ENCODE measurements at regions not wholly inside any gene's neighbourhood (a gene's known extent, or its start where the extent isn't known, plus 50 kb on each side); places are given as distances from the start of the nearest gene placed in this dataset.

- Histone ChIP-seq H3F3A (ENCODE audit: control insufficient read depth, insufficient read depth) (no peaks in the 10 kb centered on the region), H4K20me1 (ENCODE audit: control insufficient read depth, insufficient read depth, low read depth, low read length) (no peaks in the 10 kb centered on the region), H3K4me3 (ENCODE audit: low read length) (no peak overlapping the region), H3K27ac (ENCODE audit: low read depth, low read length) (no peak overlapping the region), H3K9me2 (replicated peaks; ENCODE audit: control insufficient read depth, low read length) (no peaks in the 10 kb centered on the region), H3K4me1 (ENCODE audit: control insufficient read depth, low read length) (no peaks in the 10 kb centered on the region), H3K36me3 (ENCODE audit: control insufficient read depth, low read length) (no peaks in the 10 kb centered on the region), H3K27me3 (ENCODE audit: control insufficient read depth, low read length) (no peaks in the 10 kb centered on the region), H3K9me3 (ENCODE audit: control insufficient read depth, insufficient read depth, low read length) (no peaks in the 10 kb centered on the region), H3K79me2 (ENCODE audit: control insufficient read depth, low read length) (no peaks in the 10 kb centered on the region), H3K4me2 (ENCODE audit: low read length) (no peak overlapping the region)
- TF ChIP-seq EZH2phosphoT487 (IDR thresholded peaks at IDR 0.05; ENCODE audit: borderline replicate concordance, low read length), result no peak
Measured at GRCh38 chr9:82082563-82082962, 94.0 kb downstream of the SPATA31D1 start.

GRCh38 chr9:82088591-82088990, 100.0 kb downstream of the SPATA31D1 start:
- Histone ChIP-seq H3K27me3 (ENCODE audit: control insufficient read depth, low read length) (no peaks in the 10 kb centered on the region), H3K4me1 (ENCODE audit: control insufficient read depth, low read length) (no peaks in the 10 kb centered on the region), H3K9me3 (ENCODE audit: control insufficient read depth, insufficient read depth, low read length) (no peaks in the 10 kb centered on the region), H3F3A (ENCODE audit: control insufficient read depth, insufficient read depth) (no peaks in the 10 kb centered on the region), H3K79me2 (ENCODE audit: control insufficient read depth, low read length) (no peaks in the 10 kb centered on the region), H4K20me1 (ENCODE audit: control insufficient read depth, insufficient read depth, low read depth, low read length) (no peaks in the 10 kb centered on the region), H3K4me2 (ENCODE audit: low read length) (no peak overlapping the region), H3K36me3 (ENCODE audit: control insufficient read depth, low read length) (no peaks in the 10 kb centered on the region), H3K27ac (ENCODE audit: low read depth, low read length) (no peak overlapping the region), H3K4me3 (ENCODE audit: low read length) (no peak overlapping the region), H3K9me2 (replicated peaks; ENCODE audit: control insufficient read depth, low read length) (no peaks in the 10 kb centered on the region; the same call in 1 of the 2 replicates)
- no peak for TF ChIP-seq CTCF (IDR thresholded peaks at IDR 0.05; ENCODE audit: low read depth, low read length, poor library complexity, severe bottlenecking)
- no peak for TF ChIP-seq EZH2phosphoT487 (IDR thresholded peaks at IDR 0.05; ENCODE audit: borderline replicate concordance, low read length)

- TF ChIP-seq CTCF (IDR thresholded peaks at IDR 0.05; ENCODE audit: low read depth, low read length, poor library complexity, severe bottlenecking) (no peak), EZH2phosphoT487 (IDR thresholded peaks at IDR 0.05; ENCODE audit: borderline replicate concordance, low read length) (no peak)
- H3K9me2 ChIP-seq (replicated peaks; ENCODE audit: control insufficient read depth, low read length), result no peaks in the 10 kb centered on the region; the same call in 1 of the 2 replicates
- no peak overlapping the region for H3K27ac ChIP-seq (ENCODE audit: low read depth, low read length)
- no peak overlapping the region for H3K4me2 ChIP-seq (ENCODE audit: low read length)
- H3K36me3 ChIP-seq (ENCODE audit: control insufficient read depth, low read length), result no peaks in the 10 kb centered on the region
- H3K4me3 ChIP-seq (ENCODE audit: low read length), result no peak overlapping the region
- no peaks in the 10 kb centered on the region for H4K20me1 ChIP-seq (ENCODE audit: control insufficient read depth, insufficient read depth, low read depth, low read length)
- H3K9me3 ChIP-seq (ENCODE audit: control insufficient read depth, insufficient read depth, low read length), result no peaks in the 10 kb centered on the region
- no peaks in the 10 kb centered on the region for H3K27me3 ChIP-seq (ENCODE audit: control insufficient read depth, low read length)
- H3K79me2 ChIP-seq (ENCODE audit: control insufficient read depth, low read length), result no peaks in the 10 kb centered on the region
- H3K4me1 ChIP-seq (ENCODE audit: control insufficient read depth, low read length), result no peaks in the 10 kb centered on the region
- no peaks in the 10 kb centered on the region for H3F3A ChIP-seq (ENCODE audit: control insufficient read depth, insufficient read depth)
Measured at GRCh38 chr9:82090046-82090445, 101.5 kb downstream of the SPATA31D1 start.

GRCh38 chr9:82091100-82091499, 102.5 kb downstream of the SPATA31D1 start:
- Histone ChIP-seq H3K79me2 (ENCODE audit: control insufficient read depth, low read length) (no peaks in the 10 kb centered on the region), H3F3A (ENCODE audit: control insufficient read depth, insufficient read depth) (no peaks in the 10 kb centered on the region), H3K9me3 (ENCODE audit: control insufficient read depth, insufficient read depth, low read length) (no peaks in the 10 kb centered on the region), H4K20me1 (ENCODE audit: control insufficient read depth, insufficient read depth, low read depth, low read length) (no peaks in the 10 kb centered on the region), H3K27ac (ENCODE audit: low read depth, low read length) (no peak overlapping the region), H3K27me3 (ENCODE audit: control insufficient read depth, low read length) (no peaks in the 10 kb centered on the region), H3K4me2 (ENCODE audit: low read length) (no peak overlapping the region), H3K9me2 (replicated peaks; ENCODE audit: control insufficient read depth, low read length) (no peaks in the 10 kb centered on the region; the same call in 1 of the 2 replicates), H3K4me3 (ENCODE audit: low read length) (no peak overlapping the region), H3K4me1 (ENCODE audit: control insufficient read depth, low read length) (no peaks in the 10 kb centered on the region), H3K36me3 (ENCODE audit: control insufficient read depth, low read length) (no peaks in the 10 kb centered on the region)
- TF ChIP-seq EZH2phosphoT487 (IDR thresholded peaks at IDR 0.05; ENCODE audit: borderline replicate concordance, low read length), result no peak
- TF ChIP-seq CTCF (IDR thresholded peaks at IDR 0.05; ENCODE audit: low read depth, low read length, poor library complexity, severe bottlenecking), result no peak

Data from DOHH2 (cell line).